GM18951 (cell line): ENCODE measurements at regions not wholly inside any gene's neighbourhood (a gene's known extent, or its start where the extent isn't known, plus 50 kb on each side); places are given as distances from the start of the nearest gene placed in this dataset.

Experiments
- POLR2A ChIP-seq: IDR thresholded peaks from 4 replicates; pipeline ENCODE4 v1.6.1; 2011; ENCODE audit warnings: mild to moderate bottlenecking; ENCODE audit not compliant: insufficient read length, insufficient read depth; ENCODE audit errors: extremely low read depth
- in situ Hi-C: fragments of 300-500 bp; cut with MboI; formaldehyde crosslinking; loops from one replicate; pipeline ENCODE4 v1.12.0; 2022; ENCODE audit warnings: low sequenced_read_pairs, mixed read lengths, inconsistent platforms; ENCODE audit not compliant: unreplicated experiment

DNA sequence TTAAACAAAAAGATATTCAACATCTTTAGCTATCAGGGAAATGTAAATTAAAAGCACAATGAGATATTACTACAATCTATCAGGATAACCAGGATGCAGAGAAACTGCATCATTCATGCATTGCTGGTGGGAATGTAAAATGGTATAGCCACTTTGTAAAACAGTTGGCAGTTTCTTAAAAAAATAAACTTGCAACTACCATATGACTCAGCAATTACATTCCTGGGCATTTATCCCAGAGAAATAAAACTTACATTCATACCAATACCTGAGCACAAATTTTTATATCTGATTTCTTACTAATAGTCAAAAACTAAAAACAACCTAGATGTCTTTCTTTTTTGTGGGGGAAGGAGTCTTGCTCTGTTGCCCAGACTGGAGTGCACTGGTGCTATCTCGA lies 190.3 kb upstream of the TAB2 start:
- TF ChIP-seq POLR2A, result no peak
- in situ Hi-C loops, result no loop called here

DNA sequence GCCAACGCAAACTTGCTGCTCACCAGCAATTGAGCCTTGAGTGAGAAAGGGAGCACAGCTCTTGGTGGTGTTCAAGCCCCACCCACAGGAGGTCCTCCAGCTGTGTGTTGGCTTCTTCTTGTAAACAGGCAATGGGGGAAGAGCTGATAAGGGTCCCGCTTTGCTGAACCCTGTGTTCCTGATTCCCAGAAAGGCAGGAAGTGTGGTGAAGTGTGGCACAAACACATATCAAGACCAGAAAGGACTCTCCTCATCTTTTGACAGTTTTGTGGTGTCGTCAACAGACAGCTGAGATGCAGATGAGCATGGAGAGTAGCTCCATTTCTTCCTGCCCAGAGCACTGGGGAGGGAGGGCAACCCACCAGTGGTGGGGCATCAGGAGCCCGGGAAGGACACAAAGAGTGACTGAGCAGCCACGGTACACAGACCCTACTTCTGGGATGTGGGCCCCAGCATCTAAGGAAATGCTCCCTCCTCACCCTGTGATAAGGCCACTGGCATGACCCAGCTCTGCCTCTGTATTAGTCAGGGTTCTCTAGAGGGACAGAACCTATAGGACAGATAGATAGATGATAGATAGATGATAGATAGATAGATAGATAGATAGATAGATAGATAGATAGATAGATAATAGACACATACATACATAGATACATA lies 188.9 kb upstream of the TAB2 start:
- in situ Hi-C loops, result no loop called here

DNA sequence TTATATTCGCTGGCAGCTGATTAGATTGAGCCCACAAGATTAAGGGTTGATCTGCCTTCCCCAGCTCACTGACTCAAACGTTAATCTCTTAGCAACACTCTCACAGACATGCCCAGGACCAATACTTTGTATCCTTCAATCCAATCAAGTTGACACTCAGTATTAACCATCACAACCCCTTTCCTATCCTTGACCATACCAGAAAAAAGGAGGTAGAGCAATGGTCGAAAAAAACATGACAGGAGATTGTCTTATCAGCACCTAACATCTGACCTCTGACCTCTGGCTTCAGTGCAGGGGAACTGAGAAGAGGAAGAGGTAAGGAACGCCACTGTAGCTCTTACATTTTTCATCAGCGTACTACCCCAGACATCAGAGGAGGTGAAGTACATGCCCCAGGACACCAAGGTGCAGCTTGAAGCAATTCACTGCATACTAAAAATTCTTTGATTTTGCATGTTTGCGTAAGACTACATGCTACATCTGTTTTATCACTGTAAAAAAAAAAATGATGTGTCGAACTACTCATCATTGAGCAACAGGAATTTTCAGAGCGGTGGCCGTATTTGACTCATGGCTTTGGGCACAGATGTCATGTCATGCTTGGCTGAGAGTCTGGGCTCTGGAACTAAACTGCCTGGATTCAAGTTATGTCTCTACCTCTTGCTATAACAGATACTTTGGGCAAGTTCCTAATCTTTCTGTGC lies 188.0 kb upstream of the TAB2 start:
- TF ChIP-seq POLR2A, result no peak

More for the DNA sequence above, 188.9 kb upstream of the TAB2 start:
- TF ChIP-seq POLR2A, result no peak

DNA sequence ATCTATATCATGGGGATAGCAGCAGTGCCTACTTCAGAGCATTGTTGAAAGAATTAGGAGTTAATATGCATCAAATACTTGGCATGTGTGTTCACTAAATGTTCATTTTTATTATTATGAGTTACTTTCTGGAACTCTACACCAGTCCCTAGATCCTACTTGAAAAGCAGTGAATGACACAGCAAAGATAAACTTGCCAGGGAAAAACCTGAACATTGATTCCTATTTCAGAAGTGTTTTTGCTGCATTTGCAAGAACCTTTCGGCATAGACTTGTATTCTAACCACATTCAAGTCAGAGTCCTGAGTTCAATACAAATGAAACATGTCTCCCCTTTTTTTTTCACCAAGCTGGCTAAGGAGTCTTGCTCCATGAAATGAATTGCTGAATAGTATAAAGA lies 187.4 kb upstream of the TAB2 start:
- in situ Hi-C loops, result no loop called here
- TF ChIP-seq POLR2A, result no peak

More for the DNA sequence above, 188.0 kb upstream of the TAB2 start:
- in situ Hi-C loops, result no loop called here

DNA sequence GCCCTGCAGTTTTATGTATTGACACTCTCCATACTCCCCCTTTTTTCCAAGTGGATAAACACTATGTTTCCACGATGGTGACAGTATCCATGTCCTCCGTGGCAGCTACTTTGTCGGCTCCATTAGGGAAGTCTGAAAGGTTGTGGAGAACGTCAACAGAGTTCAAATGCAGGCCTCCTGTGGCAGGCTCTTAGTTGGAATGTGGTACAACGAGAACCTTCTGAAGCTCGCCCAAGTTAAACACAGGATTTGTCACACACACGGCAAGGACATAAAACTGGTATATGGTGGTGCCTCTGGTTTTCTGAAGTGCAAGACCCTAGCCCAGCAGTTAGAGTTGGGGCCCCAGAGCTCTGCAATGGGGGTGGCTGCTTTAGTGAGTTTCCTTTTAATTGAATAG lies 187.0 kb upstream of the TAB2 start:
- in situ Hi-C loops, result no loop called here
- TF ChIP-seq POLR2A, result no peak

DNA sequence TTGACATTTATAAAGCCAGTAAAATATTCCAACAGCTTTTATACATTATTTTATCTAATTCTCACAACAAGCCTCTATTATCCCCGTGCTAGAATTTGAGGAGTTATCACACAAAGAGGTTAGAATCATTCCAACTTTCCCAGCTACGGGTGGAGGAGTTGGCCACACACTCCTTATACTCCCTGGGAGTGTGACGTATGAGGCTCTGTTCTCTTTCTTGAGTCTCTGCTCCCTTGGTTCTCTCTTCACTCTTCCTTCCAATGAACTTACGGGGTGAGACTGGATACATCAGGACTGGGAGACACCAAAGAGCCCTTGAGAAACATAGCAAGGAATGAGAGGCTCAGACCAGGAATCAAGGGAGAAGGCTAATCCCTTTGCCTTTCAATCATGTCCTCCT lies 185.6 kb upstream of the TAB2 start:
- in situ Hi-C loops, result no loop called here
- no peak for TF ChIP-seq POLR2A

DNA sequence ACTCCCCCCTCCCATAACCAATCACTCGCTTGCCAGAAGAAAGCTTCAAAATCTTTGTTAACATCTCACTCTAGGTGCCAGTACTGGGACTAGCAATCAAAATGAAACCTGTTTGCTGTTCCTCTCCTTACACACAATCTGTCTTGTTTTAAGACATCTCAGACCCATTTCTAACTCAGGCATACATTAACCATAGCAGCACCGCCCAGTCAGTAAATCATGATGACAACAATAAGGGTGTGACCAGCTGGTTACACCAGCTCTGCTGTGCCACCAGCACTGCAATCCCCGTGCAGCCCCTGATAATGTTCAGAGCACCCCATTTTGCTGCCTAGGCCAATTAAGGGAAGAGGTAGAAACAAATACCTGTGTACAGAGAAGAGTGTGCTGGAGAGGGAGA lies 185.2 kb upstream of the TAB2 start:
- in situ Hi-C loops, result no loop called here
- no peak for TF ChIP-seq POLR2A

DNA sequence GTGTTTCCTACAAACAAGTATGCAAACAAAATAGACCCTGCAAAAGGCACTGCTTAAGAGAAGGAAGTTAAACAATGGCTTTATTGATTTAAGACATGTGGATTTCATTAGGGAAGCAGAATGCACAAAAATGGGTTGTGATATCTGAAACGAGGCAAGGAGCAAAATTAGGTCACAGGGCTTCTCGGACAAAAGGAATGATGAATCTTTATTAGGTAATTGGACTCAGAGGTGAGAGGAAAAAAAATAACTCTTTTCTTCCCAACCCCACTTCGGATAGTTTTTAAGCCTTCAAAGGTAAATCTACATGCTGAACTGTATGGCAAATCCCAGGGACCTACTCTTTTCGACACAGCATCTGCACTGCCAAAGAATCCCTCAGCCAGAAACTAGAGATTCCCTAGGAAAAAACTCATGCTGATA lies 183.0 kb upstream of the TAB2 start:
- no peak for TF ChIP-seq POLR2A
- in situ Hi-C loops, result no loop called here

DNA sequence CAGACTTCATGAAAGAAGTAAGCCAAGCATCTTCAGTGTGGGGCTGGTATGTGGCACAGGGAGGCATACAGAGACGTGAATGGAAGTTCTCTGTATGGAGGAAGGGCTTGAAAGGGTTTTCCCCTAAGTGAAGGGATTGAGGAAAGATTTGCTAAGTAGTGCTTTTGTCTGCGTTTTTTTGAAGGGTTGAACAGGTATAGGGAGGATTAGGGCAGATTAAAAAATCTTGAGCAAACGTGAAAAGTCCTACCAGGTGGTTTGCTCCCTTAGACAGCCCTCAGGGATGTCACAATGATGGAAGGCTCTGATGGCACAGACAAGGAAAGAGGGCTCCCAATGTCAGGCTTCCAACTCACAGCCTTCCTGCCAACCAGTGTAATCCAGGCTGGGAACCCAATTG lies 181.7 kb upstream of the TAB2 start:
- in situ Hi-C loops, result no loop called here
- TF ChIP-seq POLR2A, result no peak

DNA sequence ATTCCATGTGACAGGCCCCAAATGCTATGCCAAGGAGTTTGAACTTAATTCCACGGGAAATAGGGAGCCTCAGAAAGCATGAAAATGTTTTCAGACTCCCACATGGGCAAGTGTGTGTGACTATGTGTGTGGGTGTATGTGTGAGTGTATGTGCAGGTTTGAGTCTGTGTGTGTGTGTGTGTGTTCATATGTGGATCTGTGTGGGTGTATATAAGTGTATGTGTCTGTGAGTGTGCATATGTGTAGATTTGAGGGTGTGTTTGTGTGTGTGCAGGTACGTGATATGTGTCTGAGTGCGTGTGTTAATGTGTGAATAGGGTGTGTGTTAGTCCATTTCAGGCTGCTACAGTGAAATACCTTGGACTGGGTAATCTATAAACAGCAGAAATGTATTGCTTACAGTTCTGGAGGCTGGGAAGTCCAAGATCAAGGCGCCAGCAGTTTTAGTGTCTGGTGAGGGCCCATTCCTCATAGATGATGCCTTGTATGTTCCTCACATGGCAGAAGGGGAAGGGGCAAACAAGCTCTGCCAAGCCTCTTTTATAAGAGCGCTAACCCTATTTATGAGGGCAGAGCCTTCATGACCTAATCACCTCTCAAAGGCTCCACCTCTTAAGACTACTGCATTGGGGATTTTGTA lies 181.1 kb upstream of the TAB2 start:
- in situ Hi-C loops, result no loop called here
- no peak for TF ChIP-seq POLR2A

DNA sequence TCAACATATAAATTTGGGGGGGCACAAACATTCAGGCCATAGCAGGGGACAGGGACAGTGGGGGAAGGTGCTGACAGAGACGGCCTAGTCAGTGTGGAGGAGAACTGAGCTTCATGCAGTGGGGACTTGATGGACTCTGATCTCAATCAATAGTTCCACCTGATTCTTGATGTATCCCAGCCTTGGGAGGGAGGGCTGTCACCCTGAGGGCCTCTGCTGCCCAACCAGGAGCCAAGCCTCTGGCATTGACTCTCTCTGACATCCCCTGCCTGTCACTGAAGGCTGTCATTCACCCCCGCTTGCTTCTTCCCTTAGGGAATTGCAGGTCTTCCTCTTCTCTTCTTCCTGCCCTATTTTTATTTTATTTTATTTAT lies 180.6 kb upstream of the TAB2 start:
- in situ Hi-C loops, result no loop called here
- TF ChIP-seq POLR2A, result no peak

DNA sequence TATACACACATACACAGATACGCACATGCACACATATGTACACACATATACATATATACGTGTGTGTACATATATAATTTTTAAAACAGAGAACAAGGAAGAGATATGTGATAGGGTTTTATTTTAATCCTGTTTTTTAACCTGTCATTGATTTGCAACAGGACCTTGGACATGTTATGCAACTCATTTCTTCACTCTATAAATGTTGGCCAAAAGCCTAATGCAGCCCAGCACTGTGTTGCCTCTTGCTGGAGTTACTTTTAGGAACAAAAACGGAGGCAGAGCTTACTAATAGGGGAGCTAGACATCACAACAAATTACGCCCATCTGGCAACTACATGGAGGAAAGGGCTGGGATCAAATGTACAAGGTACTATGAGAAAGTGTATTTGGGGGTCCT lies 179.9 kb upstream of the TAB2 start:
- in situ Hi-C loops, result no loop called here
- no peak for TF ChIP-seq POLR2A

DNA sequence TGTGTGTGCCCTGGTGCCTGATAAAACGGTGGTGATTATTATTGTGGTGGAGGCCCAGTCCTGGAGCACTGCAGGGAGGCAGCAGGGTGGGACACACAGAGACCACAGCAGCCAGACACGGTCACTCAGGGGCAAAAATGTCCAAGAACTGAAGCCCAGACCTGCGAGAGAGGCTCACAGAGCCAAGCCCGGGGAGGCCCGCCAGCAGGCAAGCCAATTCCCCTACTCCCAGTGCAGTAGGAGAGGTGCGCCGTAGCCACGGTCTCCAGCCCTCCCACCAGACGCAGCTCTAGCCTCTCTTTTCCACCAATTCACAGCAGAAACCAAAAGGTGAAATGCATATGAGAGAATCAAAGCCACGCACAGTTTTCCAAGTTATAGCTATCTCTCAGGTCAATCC lies 179.4 kb upstream of the TAB2 start:
- TF ChIP-seq POLR2A, result no peak
- in situ Hi-C loops, result no loop called here
